OCI-LY3 (cell line): ENCODE measurements at regions not wholly inside any gene's neighbourhood (a gene's known extent, or its start where the extent isn't known, plus 50 kb on each side); places are given as distances from the start of the nearest gene placed in this dataset.

ENCODE experiments used
- CTCF ChIP-seq: fragments of 200-600, 300-600 bp; sonication (generic); IDR thresholded peaks from 2 replicates; pipeline ENCODE4 v1.5.1; 2014; ENCODE audit warnings: antibody characterized with exemption, low read length, low read depth
- EZH2phosphoT487 ChIP-seq: fragments of 200-600 bp; shearing (Covaris generic); IDR thresholded peaks from 2 replicates; pipeline ENCODE4 v1.6.1; 2018; ENCODE audit warnings: antibody characterized with exemption, mixed run types, low read depth

GRCh38 chr15:77727635-77728304 is 95.1 kb upstream of the LINGO1 start:
- TF ChIP-seq CTCF = no peak
- no peak for TF ChIP-seq EZH2phosphoT487
